ENCODE measurements at regions not wholly inside any gene's neighbourhood (a gene's known extent, or its start where the extent isn't known, plus 50 kb on each side); places are given as distances from the start of the nearest gene placed in this dataset.
A peak's percentile ranks its signal among the peaks of the same experiment; 100 is the strongest.

- DNase-seq (ENCODE audit: extremely low spot score) = no peak
- TF ChIP-seq, protein P1, sequence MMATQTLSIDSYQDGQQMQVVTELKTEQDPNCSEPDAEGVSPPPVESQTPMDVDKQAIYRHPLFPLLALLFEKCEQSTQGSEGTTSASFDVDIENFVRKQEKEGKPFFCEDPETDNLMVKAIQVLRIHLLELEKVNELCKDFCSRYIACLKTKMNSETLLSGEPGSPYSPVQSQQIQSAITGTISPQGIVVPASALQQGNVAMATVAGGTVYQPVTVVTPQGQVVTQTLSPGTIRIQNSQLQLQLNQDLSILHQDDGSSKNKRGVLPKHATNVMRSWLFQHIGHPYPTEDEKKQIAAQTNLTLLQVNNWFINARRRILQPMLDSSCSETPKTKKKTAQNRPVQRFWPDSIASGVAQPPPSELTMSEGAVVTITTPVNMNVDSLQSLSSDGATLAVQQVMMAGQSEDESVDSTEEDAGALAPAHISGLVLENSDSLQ (IDR thresholded peaks at IDR 0.05) = no peak
- ChIA-PET POLR2A (no interaction called here), CTCF (no interaction called here)
Observed at GRCh38 chr1:185656663-185657062, 77.5 kb upstream of the HMCN1 start.

- ChIA-PET POLR2A (no interaction called here), CTCF (no interaction called here)
- TF ChIP-seq ELF4 (IDR thresholded peaks at IDR 0.05) (no peak), ZNF384 (IDR thresholded peaks at IDR 0.05) (no peak), FOXA1 (IDR thresholded peaks at IDR 0.05) (no peak), ARNT (IDR thresholded peaks at IDR 0.05) (no peak), NFRKB (IDR thresholded peaks at IDR 0.05) (no peak), HDGF (IDR thresholded peaks at IDR 0.05; ENCODE audit: borderline replicate concordance) (no peak), BHLHE40 (IDR thresholded peaks at IDR 0.05; ENCODE audit: borderline replicate concordance) (no peak), TARDBP (IDR thresholded peaks at IDR 0.05) (no peak)
- TF ChIP-seq, protein P1 (IDR thresholded peaks at IDR 0.05) = no peak
- DNase-seq (ENCODE audit: extremely low spot score) = no peak
Observed at GRCh38 chr1:185654952-185655314, 79.3 kb upstream of the HMCN1 start.

DNA sequence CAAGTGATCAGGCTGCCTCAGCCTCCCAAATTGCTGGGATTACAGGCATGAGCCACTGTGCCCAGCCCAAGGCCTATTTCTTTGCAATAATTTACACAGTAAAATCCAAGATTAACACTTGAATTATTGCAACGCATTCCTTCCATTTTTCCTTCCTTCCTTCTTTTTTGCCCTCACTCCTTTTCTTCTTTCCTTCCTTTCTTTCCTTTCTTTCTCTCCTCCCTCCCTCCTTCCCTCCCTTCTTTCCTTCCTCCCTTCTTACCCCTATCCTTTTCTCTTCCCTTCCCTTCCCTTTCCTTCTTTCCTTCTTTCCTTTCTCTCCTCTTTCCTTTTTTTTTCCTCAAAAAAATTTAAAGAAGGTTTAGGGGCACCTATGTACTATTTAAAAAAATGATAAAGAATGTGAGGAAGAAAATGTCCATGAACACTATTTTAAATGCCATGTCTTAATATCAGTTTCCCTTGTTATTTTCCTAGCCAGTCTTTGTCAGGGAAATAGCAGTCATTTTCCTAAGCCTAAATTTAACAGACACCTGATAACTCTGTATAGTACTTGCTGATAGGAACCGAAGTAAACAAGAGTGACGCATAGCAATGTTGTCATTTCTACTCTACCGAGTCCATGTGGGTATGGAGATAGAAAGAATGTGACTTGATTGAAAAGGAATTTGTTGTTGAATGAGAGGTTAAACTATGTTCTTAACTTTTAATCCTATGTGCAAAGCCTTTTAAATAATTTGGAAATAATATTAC lies 79.8 kb upstream of the HMCN1 start:
- POLR2A ChIA-PET = no interaction called here
- CTCF ChIA-PET = no interaction called here

DNA sequence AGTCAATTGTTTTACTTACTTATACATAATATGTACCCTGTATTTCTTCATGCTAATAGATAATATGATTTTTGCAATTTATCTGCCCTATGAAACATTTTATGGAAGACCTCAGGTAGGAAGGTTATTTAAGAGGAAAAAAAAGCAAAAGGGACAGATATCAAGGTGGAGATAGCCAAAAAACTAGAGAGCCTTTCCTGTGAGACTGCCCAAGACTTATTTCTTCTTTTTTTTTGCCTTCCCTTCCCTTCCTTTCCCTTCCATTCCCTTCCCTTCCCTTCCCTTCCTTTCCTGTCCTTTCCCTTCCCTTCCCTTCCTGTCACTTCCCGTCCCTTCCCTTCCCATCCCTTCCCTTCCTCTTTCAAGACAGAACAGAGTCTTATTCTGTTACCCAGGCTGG lies 80.6 kb upstream of the HMCN1 start:
- POLR2A ChIA-PET = no interaction called here
- no peak for DNase-seq (ENCODE audit: extremely low spot score)
- TF ChIP-seq ARNT (IDR thresholded peaks at IDR 0.05) = no peak
- TF ChIP-seq SUZ12 (IDR thresholded peaks at IDR 0.05) = no peak
- TF ChIP-seq TARDBP (IDR thresholded peaks at IDR 0.05) = no peak
- no peak for TF ChIP-seq L3MBTL2 (conservative IDR thresholded peaks at IDR 0.05)
- no peak for TF ChIP-seq HDGF (IDR thresholded peaks at IDR 0.05; ENCODE audit: borderline replicate concordance)
- TF ChIP-seq NFRKB (IDR thresholded peaks at IDR 0.05) = no peak
- TF ChIP-seq, protein P1 (IDR thresholded peaks at IDR 0.05) = no peak
- TF ChIP-seq SP1 (IDR thresholded peaks at IDR 0.05) = no peak
- TF ChIP-seq FOXM1 (IDR thresholded peaks at IDR 0.05; ENCODE audit: borderline replicate concordance) = no peak
- no peak for TF ChIP-seq FOXA1 (IDR thresholded peaks at IDR 0.05)
- TF ChIP-seq ZNF384 (IDR thresholded peaks at IDR 0.05) = no peak
- CTCF ChIA-PET = no interaction called here

More for the DNA sequence above, 79.8 kb upstream of the HMCN1 start:
- TF ChIP-seq FOXM1 (IDR thresholded peaks at IDR 0.05; ENCODE audit: borderline replicate concordance) (no peak), SUZ12 (IDR thresholded peaks at IDR 0.05) (no peak), HDGF (IDR thresholded peaks at IDR 0.05; ENCODE audit: borderline replicate concordance) (no peak), FOXK2 (IDR thresholded peaks at IDR 0.05) (no peak), FOXA1 (IDR thresholded peaks at IDR 0.05) (no peak), BHLHE40 (IDR thresholded peaks at IDR 0.05; ENCODE audit: borderline replicate concordance) (no peak), NFRKB (IDR thresholded peaks at IDR 0.05) (no peak), CTBP1 (IDR thresholded peaks at IDR 0.05; ENCODE audit: borderline replicate concordance) (no peak), SP1 (IDR thresholded peaks at IDR 0.05) (no peak), ARNT (IDR thresholded peaks at IDR 0.05) (no peak), LEF1 (IDR thresholded peaks at IDR 0.05; ENCODE audit: borderline replicate concordance) (no peak), L3MBTL2 (conservative IDR thresholded peaks at IDR 0.05) (no peak), ZNF384 (IDR thresholded peaks at IDR 0.05) (no peak), ELF4 (IDR thresholded peaks at IDR 0.05) (no peak), TARDBP (IDR thresholded peaks at IDR 0.05) (no peak)
- TF ChIP-seq, protein P1 (IDR thresholded peaks at IDR 0.05) = no peak
- no peak for DNase-seq (ENCODE audit: extremely low spot score)

DNA sequence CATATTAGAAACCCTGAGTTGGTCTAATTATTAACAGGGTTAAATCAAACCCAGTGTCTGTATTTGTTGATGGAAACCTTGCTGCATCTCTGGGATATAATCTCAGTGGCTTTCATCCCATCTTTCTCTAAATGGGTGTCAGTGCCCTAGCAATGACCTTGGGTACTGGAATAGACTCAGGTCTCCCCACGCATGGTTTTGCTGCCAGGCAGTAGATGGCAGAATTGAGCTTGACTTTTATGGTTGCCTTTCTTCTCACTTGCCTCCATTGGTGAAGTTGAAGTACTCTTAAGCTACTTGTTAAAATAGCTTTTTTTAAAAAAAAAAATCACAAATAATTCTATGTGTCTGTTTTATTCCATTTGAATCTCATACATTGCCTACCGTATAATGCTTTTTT lies 81.8 kb upstream of the HMCN1 start:
- POLR2A ChIA-PET = interaction anchor here (0.6 kb wide), 1 partner anchor 40 kb away, joined by 4 read pairs; no protein-coding TSS in a partner anchor
- CTCF ChIA-PET = interaction anchor here (0.6 to 0.7 kb wide), 4 partner anchors 28 to 327 kb away, joined by 3 to 7 read pairs (median 4); no protein-coding TSS in a partner anchor
- peak; percentile 14 for DNase-seq (ENCODE audit: extremely low spot score)
- TF ChIP-seq HDGF (IDR thresholded peaks at IDR 0.05; ENCODE audit: borderline replicate concordance) = no peak
- no peak for TF ChIP-seq ELF4 (IDR thresholded peaks at IDR 0.05)
- TF ChIP-seq, protein P1 (IDR thresholded peaks at IDR 0.05) = no peak
- TF ChIP-seq LEF1 (IDR thresholded peaks at IDR 0.05; ENCODE audit: borderline replicate concordance) = no peak
- no peak for TF ChIP-seq NFRKB (IDR thresholded peaks at IDR 0.05)
- no peak for TF ChIP-seq L3MBTL2 (conservative IDR thresholded peaks at IDR 0.05)
- TF ChIP-seq SUZ12 (IDR thresholded peaks at IDR 0.05) = no peak
- TF ChIP-seq FOXA1 (IDR thresholded peaks at IDR 0.05) = no peak
- TF ChIP-seq CTBP1 (IDR thresholded peaks at IDR 0.05; ENCODE audit: borderline replicate concordance) = no peak
